Retinal pigment epithelial cell (primary cell): ENCODE measurements at regions not wholly inside any gene's neighbourhood (a gene's known extent, or its start where the extent isn't known, plus 50 kb on each side); places are given as distances from the start of the nearest gene placed in this dataset.

Experiments used
- DNase-seq: peaks from one replicate; pipeline ENCODE4 v3.0.0-alpha.2; 2010; ENCODE audit warnings: low read depth
- H3K4me3 ChIP-seq: 2 replicates; pipeline ENCODE4 v1.5.1; 2011; ENCODE audit warnings: mild to moderate bottlenecking, low read length, control low read depth, moderate library complexity
- CTCF ChIP-seq: conservative IDR thresholded peaks from 2 replicates; pipeline ENCODE4 v1.5.1; 2011; ENCODE audit warnings: low read depth, low read length, control low read depth, inconsistent platforms

- DNase-seq, result no peak
- no peak overlapping the region for H3K4me3 ChIP-seq
- TF ChIP-seq CTCF, result no peak
Observed at GRCh38 chr12:74820324-74820723, 282.7 kb downstream of the ATXN7L3B start.

- no peak for TF ChIP-seq CTCF
- no peak for DNase-seq
- H3K4me3 ChIP-seq, result no peak overlapping the region
Observed at GRCh38 chr12:74836567-74836966, 298.9 kb downstream of the ATXN7L3B start.

GRCh38 chr12:74846116-74846515 lies 308.5 kb downstream of the ATXN7L3B start:
- H3K4me3 ChIP-seq, result no peak overlapping the region
- no peak for TF ChIP-seq CTCF
- no peak for DNase-seq

GRCh38 chr12:74847169-74847568 lies 309.5 kb downstream of the ATXN7L3B start:
- no peak for TF ChIP-seq CTCF
- peak; percentile 43 for DNase-seq
- H3K4me3 ChIP-seq, result no peak overlapping the region

GRCh38 chr12:74848006-74848405 lies 310.4 kb downstream of the ATXN7L3B start:
- DNase-seq, result no peak
- no peak overlapping the region for H3K4me3 ChIP-seq
- TF ChIP-seq CTCF, result no peak

GRCh38 chr12:74849801-74850200 lies 312.2 kb downstream of the ATXN7L3B start:
- peak; percentile 17 for TF ChIP-seq CTCF
- no peak for DNase-seq
- H3K4me3 ChIP-seq, result no peak overlapping the region

- no peak overlapping the region for H3K4me3 ChIP-seq
- no peak for DNase-seq
- TF ChIP-seq CTCF, result no peak
Observed at GRCh38 chr12:74871817-74872216, 334.2 kb downstream of the ATXN7L3B start.
